ENCODE measurements at regions not wholly inside any gene's neighbourhood (a gene's known extent, or its start where the extent isn't known, plus 50 kb on each side); places are given as distances from the start of the nearest gene placed in this dataset.

- peaks cover 0 to 16% (median 0%) of the 10 kb centered on the region in 4 donors for H3K4me1 ChIP-seq
- H3K27me3 ChIP-seq = no peaks in the 10 kb centered on the region
- DNase-seq = peak in 1 of 3 donors; percentile 57
- no peaks in the 10 kb centered on the region for H3K36me3 ChIP-seq
- no peaks in the 10 kb centered on the region for H3K9me3 ChIP-seq
- TF ChIP-seq CTCF (IDR thresholded peaks at IDR 0.05) (no peak), POLR2A (IDR thresholded peaks at IDR 0.05) (no peak)
- no peak overlapping the region for H3K4me3 ChIP-seq
- peak overlapping the region in 1 of 4 donors; percentile 54 for H3K27ac ChIP-seq
Observed at GRCh38 chr2:46818141-46818621, 97.4 kb downstream of the MCFD2 start.

- Histone ChIP-seq H3K27me3 (no peaks in the 10 kb centered on the region), H3K36me3 (no peaks in the 10 kb centered on the region), H3K27ac (no peak overlapping the region), H3K9me3 (no peaks in the 10 kb centered on the region), H3K4me3 (no peak overlapping the region), H3K4me1 (peaks cover 0 to 25% (median 0%) of the 10 kb centered on the region in 4 donors)
- peak in 1 of 3 donors; percentile 34 for DNase-seq
- TF ChIP-seq CTCF (IDR thresholded peaks at IDR 0.05) = no peak
- TF ChIP-seq POLR2A (IDR thresholded peaks at IDR 0.05) = no peak
Observed at GRCh38 chr2:46816846-46817726, 98.5 kb downstream of the MCFD2 start.

- H3K4me1 ChIP-seq = peaks cover 0 to 27% (median 0%) of the 10 kb centered on the region in 4 donors
- no peak for DNase-seq
- no peaks in the 10 kb centered on the region for H3K27me3 ChIP-seq
- H3K4me3 ChIP-seq = no peak overlapping the region
- H3K36me3 ChIP-seq = no peaks in the 10 kb centered on the region
- no peaks in the 10 kb centered on the region for H3K9me3 ChIP-seq
- TF ChIP-seq POLR2A (IDR thresholded peaks at IDR 0.05) = no peak
- TF ChIP-seq CTCF (IDR thresholded peaks at IDR 0.05) = no peak
- no peak overlapping the region for H3K27ac ChIP-seq
Observed at GRCh38 chr2:46816151-46816845, 99.3 kb downstream of the MCFD2 start.

GRCh38 chr2:46815121-46815802 lies 100.3 kb downstream of the MCFD2 start:
- DNase-seq = no peak
- H3K27me3 ChIP-seq = no peaks in the 10 kb centered on the region
- H3K36me3 ChIP-seq = no peaks in the 10 kb centered on the region
- H3K4me3 ChIP-seq = no peak overlapping the region
- peaks cover 0 to 27% (median 0%) of the 10 kb centered on the region in 4 donors for H3K4me1 ChIP-seq
- TF ChIP-seq CTCF (IDR thresholded peaks at IDR 0.05) (no peak), POLR2A (IDR thresholded peaks at IDR 0.05) (no peak)
- no peaks in the 10 kb centered on the region for H3K9me3 ChIP-seq
- peak overlapping the region in 1 of 4 donors; percentile 76 for H3K27ac ChIP-seq

GRCh38 chr2:46814160-46814961 lies 101.2 kb downstream of the MCFD2 start:
- no peaks in the 10 kb centered on the region for H3K36me3 ChIP-seq
- H3K4me3 ChIP-seq = no peak overlapping the region
- no peak for TF ChIP-seq CTCF (IDR thresholded peaks at IDR 0.05)
- no peak for TF ChIP-seq POLR2A (IDR thresholded peaks at IDR 0.05)
- no peaks in the 10 kb centered on the region for H3K27me3 ChIP-seq
- peak overlapping the region; percentile 11 to 76 (median 67) for H3K27ac ChIP-seq
- no peaks in the 10 kb centered on the region for H3K9me3 ChIP-seq
- peak in 1 of 3 donors; percentile 54 for DNase-seq
- H3K4me1 ChIP-seq = peaks cover 0 to 27% (median 0%) of the 10 kb centered on the region in 4 donors

Measured in Peyer's patch (tissue), 4 donors.